Osteoblast (primary cell): ENCODE measurements at regions not wholly inside any gene's neighbourhood (a gene's known extent, or its start where the extent isn't known, plus 50 kb on each side); places are given as distances from the start of the nearest gene placed in this dataset.

Experiments
- DNase-seq: peaks from one replicate; pipeline ENCODE4 v3.0.0; 2011; ENCODE audit warnings: low spot score, mixed read lengths; ENCODE audit not compliant: insufficient read length; ENCODE audit errors: missing footprints
- H2AFZ ChIP-seq: 2 replicates; pipeline ENCODE4 v1.6.0; 2011; ENCODE audit warnings: mild to moderate bottlenecking, low read length
- H3K27ac ChIP-seq: 2 replicates; pipeline ENCODE4 v1.5.1; 2011; ENCODE audit warnings: mild to moderate bottlenecking, low read depth, low read length, moderate library complexity
- H3K27me3 ChIP-seq: 2 replicates; pipeline ENCODE4 v1.6.0; 2012; ENCODE audit warnings: mild to moderate bottlenecking, control low read depth, inconsistent platforms, low read length, moderate library complexity; ENCODE audit not compliant: insufficient read depth
- H3K36me3 ChIP-seq: 2 replicates; pipeline ENCODE4 v1.5.1; 2011; ENCODE audit warnings: mild to moderate bottlenecking, low read length, control low read depth, moderate library complexity; ENCODE audit not compliant: insufficient read depth
- H3K4me1 ChIP-seq: 2 replicates; pipeline ENCODE4 v1.5.1; 2011; ENCODE audit warnings: mild to moderate bottlenecking, low read length, control low read depth, moderate library complexity; ENCODE audit not compliant: insufficient read depth
- H3K4me2 ChIP-seq: 2 replicates; pipeline ENCODE4 v1.6.0; 2011; ENCODE audit warnings: mild to moderate bottlenecking, low read length; ENCODE audit not compliant: insufficient read depth
- H3K4me3 ChIP-seq: fragments of 200-600 bp; sonication (generic); 3 replicates; pipeline ENCODE4 v1.5.1; 2012; ENCODE audit warnings: mild to moderate bottlenecking, low read length, inconsistent platforms; ENCODE audit not compliant: insufficient read depth
- H3K79me2 ChIP-seq: 2 replicates; pipeline ENCODE4 v1.6.0; 2012; ENCODE audit warnings: mild to moderate bottlenecking, low read length, control low read depth, inconsistent platforms; ENCODE audit not compliant: insufficient read depth
- H3K9me3 ChIP-seq: 2 replicates; pipeline ENCODE4 v1.5.1; 2011; ENCODE audit warnings: low read depth, low read length, control low read depth
- H4K20me1 ChIP-seq: 2 replicates; pipeline ENCODE4 v1.6.0; 2012; ENCODE audit warnings: mild to moderate bottlenecking, low read length, control low read depth; ENCODE audit not compliant: insufficient read depth
- TF ChIP-seq, protein P1 (sequence below): IDR thresholded peaks from 2 replicates; pipeline ENCODE4 v1.5.1; 2011; ENCODE audit warnings: mild to moderate bottlenecking, low read depth, low read length, moderate library complexity; ENCODE audit errors: extremely low read depth

GRCh38 chr18:37754141-37754540 is 188.5 kb upstream of the CELF4 start:
- TF ChIP-seq, protein P1, sequence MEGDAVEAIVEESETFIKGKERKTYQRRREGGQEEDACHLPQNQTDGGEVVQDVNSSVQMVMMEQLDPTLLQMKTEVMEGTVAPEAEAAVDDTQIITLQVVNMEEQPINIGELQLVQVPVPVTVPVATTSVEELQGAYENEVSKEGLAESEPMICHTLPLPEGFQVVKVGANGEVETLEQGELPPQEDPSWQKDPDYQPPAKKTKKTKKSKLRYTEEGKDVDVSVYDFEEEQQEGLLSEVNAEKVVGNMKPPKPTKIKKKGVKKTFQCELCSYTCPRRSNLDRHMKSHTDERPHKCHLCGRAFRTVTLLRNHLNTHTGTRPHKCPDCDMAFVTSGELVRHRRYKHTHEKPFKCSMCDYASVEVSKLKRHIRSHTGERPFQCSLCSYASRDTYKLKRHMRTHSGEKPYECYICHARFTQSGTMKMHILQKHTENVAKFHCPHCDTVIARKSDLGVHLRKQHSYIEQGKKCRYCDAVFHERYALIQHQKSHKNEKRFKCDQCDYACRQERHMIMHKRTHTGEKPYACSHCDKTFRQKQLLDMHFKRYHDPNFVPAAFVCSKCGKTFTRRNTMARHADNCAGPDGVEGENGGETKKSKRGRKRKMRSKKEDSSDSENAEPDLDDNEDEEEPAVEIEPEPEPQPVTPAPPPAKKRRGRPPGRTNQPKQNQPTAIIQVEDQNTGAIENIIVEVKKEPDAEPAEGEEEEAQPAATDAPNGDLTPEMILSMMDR, result no peak
- no peaks in the 10 kb centered on the region for H3K36me3 ChIP-seq
- H2AFZ ChIP-seq, result no peak overlapping the region

DNA sequence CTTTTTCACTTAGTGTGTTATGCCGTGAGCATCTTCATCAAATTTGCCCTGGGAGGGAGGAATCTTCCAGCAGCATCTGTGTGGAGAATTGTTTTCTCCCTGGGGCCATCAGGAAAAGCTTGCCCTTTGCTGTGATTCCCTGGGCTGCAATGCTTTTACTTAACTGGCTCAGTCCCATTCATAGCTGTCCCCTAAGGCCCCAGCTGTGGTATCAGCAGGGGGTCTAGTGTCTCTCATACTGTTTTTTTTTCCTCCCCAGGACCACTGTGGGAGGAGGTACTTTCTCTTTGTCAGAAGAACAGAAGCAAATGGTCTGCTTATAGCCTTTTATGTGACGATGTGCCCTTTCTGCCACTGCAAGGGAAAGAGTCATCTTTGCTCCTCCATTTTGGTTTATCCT is 176.8 kb upstream of the CELF4 start:
- no peak overlapping the region for H3K4me3 ChIP-seq
- H4K20me1 ChIP-seq, result no peaks in the 10 kb centered on the region
- peaks cover 2% of the 10 kb centered on the region for H3K9me3 ChIP-seq
- H3K79me2 ChIP-seq, result no peaks in the 10 kb centered on the region
- no peak overlapping the region for H3K4me2 ChIP-seq
- H3K36me3 ChIP-seq, result no peaks in the 10 kb centered on the region
- H3K27me3 ChIP-seq, result no peaks in the 10 kb centered on the region
- no peak for DNase-seq
- TF ChIP-seq, protein P1, result no peak
- no peaks in the 10 kb centered on the region for H3K4me1 ChIP-seq
- H3K27ac ChIP-seq, result no peak overlapping the region
- no peak overlapping the region for H2AFZ ChIP-seq

More at GRCh38 chr18:37754141-37754540, 188.5 kb upstream of the CELF4 start:
- Histone ChIP-seq H3K27ac (no peak overlapping the region), H3K4me1 (no peaks in the 10 kb centered on the region), H4K20me1 (no peaks in the 10 kb centered on the region), H3K79me2 (no peaks in the 10 kb centered on the region), H3K4me3 (no peak overlapping the region), H3K27me3 (no peaks in the 10 kb centered on the region), H3K4me2 (no peak overlapping the region), H3K9me3 (no peaks in the 10 kb centered on the region)
- no peak for DNase-seq

GRCh38 chr18:37741032-37741623 is 175.5 kb upstream of the CELF4 start:
- no peaks in the 10 kb centered on the region for H3K27me3 ChIP-seq
- no peaks in the 10 kb centered on the region for H4K20me1 ChIP-seq
- no peaks in the 10 kb centered on the region for H3K36me3 ChIP-seq
- H3K27ac ChIP-seq, result no peak overlapping the region
- no peaks in the 10 kb centered on the region for H3K79me2 ChIP-seq
- H2AFZ ChIP-seq, result no peak overlapping the region
- no peak overlapping the region for H3K4me3 ChIP-seq
- TF ChIP-seq, protein P1, result no peak
- H3K4me1 ChIP-seq, result no peaks in the 10 kb centered on the region
- H3K9me3 ChIP-seq, result peaks cover 2% of the 10 kb centered on the region
- no peak for DNase-seq
- H3K4me2 ChIP-seq, result no peak overlapping the region

DNA sequence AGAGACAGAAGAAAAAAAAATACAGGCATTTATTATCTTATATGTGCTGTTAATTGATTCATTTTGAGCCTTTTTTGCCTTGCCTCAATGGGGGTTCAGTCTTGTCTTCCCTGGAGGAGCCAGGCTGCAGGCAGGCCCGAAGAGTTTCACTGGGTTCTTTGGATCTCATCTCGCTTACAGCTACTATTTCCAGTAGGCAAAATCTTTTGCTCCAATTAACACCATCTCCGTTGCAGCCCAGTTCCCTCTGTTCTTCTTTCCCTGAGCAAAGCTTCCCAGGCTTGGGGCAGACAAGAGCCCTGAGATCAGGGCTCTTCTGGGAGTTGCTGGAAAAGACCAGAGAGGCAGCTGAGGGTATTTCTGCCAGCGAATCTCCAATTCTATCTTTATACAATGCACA is 168.8 kb upstream of the CELF4 start:
- H3K9me3 ChIP-seq, result peaks cover 10% of the 10 kb centered on the region
- TF ChIP-seq, protein P1, result no peak
- no peak for DNase-seq
- H3K27me3 ChIP-seq, result no peaks in the 10 kb centered on the region
- no peaks in the 10 kb centered on the region for H3K4me1 ChIP-seq
- no peak overlapping the region for H2AFZ ChIP-seq
- H3K27ac ChIP-seq, result no peak overlapping the region
- no peaks in the 10 kb centered on the region for H3K36me3 ChIP-seq
- no peaks in the 10 kb centered on the region for H3K79me2 ChIP-seq
- H4K20me1 ChIP-seq, result no peaks in the 10 kb centered on the region
- H3K4me2 ChIP-seq, result no peak overlapping the region
- H3K4me3 ChIP-seq, result no peak overlapping the region
